Hepatocyte (in vitro differentiated cells): ENCODE measurements at regions not wholly inside any gene's neighbourhood (a gene's known extent, or its start where the extent isn't known, plus 50 kb on each side); places are given as distances from the start of the nearest gene placed in this dataset.

Experiments
- DNase-seq: peaks from one replicate; pipeline ENCODE4 v3.0.0-alpha.2; 2016; ENCODE audit warnings: low spot score
- H2AFZ ChIP-seq: fragments of 200-600 bp; sonication (generic); 2 replicates; pipeline ENCODE4 v1.6.0; 2016; ENCODE audit warnings: antibody characterized with exemption, mild to moderate bottlenecking
- H3K27ac ChIP-seq: fragments of 200-600 bp; sonication (generic); 2 replicates; pipeline ENCODE4 v1.5.1; 2016; ENCODE audit warnings: mild to moderate bottlenecking
- H3K27me3 ChIP-seq: fragments of 200-600 bp; sonication (generic); 2 replicates; pipeline ENCODE4 v1.6.1; 2016
- H3K36me3 ChIP-seq: fragments of 200-600 bp; sonication (generic); replicated peaks from 2 replicates; pipeline ENCODE4 v1.5.1; 2016; ENCODE audit warnings: low read depth; ENCODE audit not compliant: insufficient read depth
- H3K4me1 ChIP-seq: fragments of 200-600 bp; sonication (generic); 2 replicates; pipeline ENCODE4 v1.5.1; 2016; ENCODE audit warnings: mild to moderate bottlenecking, moderate library complexity; ENCODE audit not compliant: insufficient read depth
- H3K4me2 ChIP-seq: fragments of 200-600 bp; sonication (generic); 2 replicates; pipeline ENCODE4 v1.6.0; 2016
- H3K4me3 ChIP-seq: fragments of 200-600 bp; sonication (generic); 2 replicates; pipeline ENCODE4 v1.5.1; 2016; ENCODE audit warnings: mild to moderate bottlenecking
- H3K79me2 ChIP-seq: fragments of 200-600 bp; sonication (generic); 2 replicates; pipeline ENCODE4 v1.6.0; 2017; ENCODE audit warnings: mild to moderate bottlenecking
- H3K9me2 ChIP-seq: fragments of 200-600 bp; sonication (generic); replicated peaks from 2 replicates; pipeline ENCODE4 v1.6.0; 2017; ENCODE audit warnings: mild to moderate bottlenecking; ENCODE audit not compliant: insufficient read depth
- H3K9me3 ChIP-seq: fragments of 200-600 bp; sonication (generic); 2 replicates; pipeline ENCODE4 v1.5.1; 2016; ENCODE audit warnings: low read depth, mild to moderate bottlenecking
- H4K20me1 ChIP-seq: fragments of 200-600 bp; sonication (generic); 2 replicates; pipeline ENCODE4 v1.6.0; 2016; ENCODE audit warnings: mild to moderate bottlenecking; ENCODE audit not compliant: insufficient read depth, poor library complexity, severe bottlenecking
- EZH2 ChIP-seq: fragments of 200-600 bp; sonication (generic); IDR thresholded peaks from 2 replicates; pipeline ENCODE4 v1.6.1; 2016; ENCODE audit warnings: antibody characterized with exemption, mild to moderate bottlenecking, borderline replicate concordance
- EZH2phosphoT487 ChIP-seq: fragments of 200-600 bp; sonication (generic); IDR thresholded peaks from one replicate; pipeline ENCODE4 v1.6.1; 2018; ENCODE audit warnings: antibody characterized with exemption, mild to moderate bottlenecking, low read depth, moderate library complexity; ENCODE audit not compliant: unreplicated experiment, severe bottlenecking
- WGBS: methylation state at CpG from one replicate; pipeline ENCODE4 v1.1.6; 2016; ENCODE audit warnings: low lambda C conversion rate; ENCODE audit errors: missing lambda C conversion rate; 5-methylcytosine and 5-hydroxymethylcytosine counted together
- TF ChIP-seq, protein P1 (sequence below): fragments of 200-600 bp; sonication (generic); IDR thresholded peaks from 2 replicates; pipeline ENCODE4 v1.5.1; 2016; ENCODE audit warnings: antibody characterized with exemption, mild to moderate bottlenecking; ENCODE audit not compliant: poor library complexity

DNA sequence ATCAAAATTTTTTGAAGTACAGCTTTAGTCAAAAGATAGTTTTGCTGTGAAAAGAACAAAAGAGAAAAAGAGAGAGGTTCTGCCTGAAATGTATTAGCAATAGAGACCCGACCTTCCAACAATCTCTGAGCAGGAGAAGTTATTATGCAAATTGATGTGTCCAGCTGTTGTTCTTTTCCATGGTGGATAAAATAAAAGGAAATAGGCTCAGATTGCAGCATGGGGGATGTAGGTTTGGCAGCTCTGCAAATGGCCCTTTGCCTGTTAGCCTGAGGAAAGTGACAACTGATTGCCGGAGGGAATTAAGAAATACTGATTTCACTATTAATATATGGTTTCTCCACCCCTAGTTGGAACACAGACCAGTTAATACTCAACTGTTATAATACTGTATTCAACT, 1283.2 kb upstream of the NXPH2 start:
- no peaks in the 10 kb centered on the region for H3K9me2 ChIP-seq
- H3K4me2 ChIP-seq = no peak overlapping the region
- TF ChIP-seq EZH2phosphoT487 (no peak), EZH2 (no peak)
- TF ChIP-seq, protein P1, sequence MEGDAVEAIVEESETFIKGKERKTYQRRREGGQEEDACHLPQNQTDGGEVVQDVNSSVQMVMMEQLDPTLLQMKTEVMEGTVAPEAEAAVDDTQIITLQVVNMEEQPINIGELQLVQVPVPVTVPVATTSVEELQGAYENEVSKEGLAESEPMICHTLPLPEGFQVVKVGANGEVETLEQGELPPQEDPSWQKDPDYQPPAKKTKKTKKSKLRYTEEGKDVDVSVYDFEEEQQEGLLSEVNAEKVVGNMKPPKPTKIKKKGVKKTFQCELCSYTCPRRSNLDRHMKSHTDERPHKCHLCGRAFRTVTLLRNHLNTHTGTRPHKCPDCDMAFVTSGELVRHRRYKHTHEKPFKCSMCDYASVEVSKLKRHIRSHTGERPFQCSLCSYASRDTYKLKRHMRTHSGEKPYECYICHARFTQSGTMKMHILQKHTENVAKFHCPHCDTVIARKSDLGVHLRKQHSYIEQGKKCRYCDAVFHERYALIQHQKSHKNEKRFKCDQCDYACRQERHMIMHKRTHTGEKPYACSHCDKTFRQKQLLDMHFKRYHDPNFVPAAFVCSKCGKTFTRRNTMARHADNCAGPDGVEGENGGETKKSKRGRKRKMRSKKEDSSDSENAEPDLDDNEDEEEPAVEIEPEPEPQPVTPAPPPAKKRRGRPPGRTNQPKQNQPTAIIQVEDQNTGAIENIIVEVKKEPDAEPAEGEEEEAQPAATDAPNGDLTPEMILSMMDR = no peak
- no peak overlapping the region for H2AFZ ChIP-seq
- no peak for DNase-seq
- no peaks in the 10 kb centered on the region for H3K36me3 ChIP-seq
- no peaks in the 10 kb centered on the region for H3K4me1 ChIP-seq
- H3K27me3 ChIP-seq = no peaks in the 10 kb centered on the region
- no peaks in the 10 kb centered on the region for H4K20me1 ChIP-seq
- no peaks in the 10 kb centered on the region for H3K79me2 ChIP-seq
- no peak overlapping the region for H3K4me3 ChIP-seq
- no peaks in the 10 kb centered on the region for H3K9me3 ChIP-seq
- no peak overlapping the region for H3K27ac ChIP-seq
- WGBS = 82% methylated on average over 2 of the region's 2 CpGs

DNA sequence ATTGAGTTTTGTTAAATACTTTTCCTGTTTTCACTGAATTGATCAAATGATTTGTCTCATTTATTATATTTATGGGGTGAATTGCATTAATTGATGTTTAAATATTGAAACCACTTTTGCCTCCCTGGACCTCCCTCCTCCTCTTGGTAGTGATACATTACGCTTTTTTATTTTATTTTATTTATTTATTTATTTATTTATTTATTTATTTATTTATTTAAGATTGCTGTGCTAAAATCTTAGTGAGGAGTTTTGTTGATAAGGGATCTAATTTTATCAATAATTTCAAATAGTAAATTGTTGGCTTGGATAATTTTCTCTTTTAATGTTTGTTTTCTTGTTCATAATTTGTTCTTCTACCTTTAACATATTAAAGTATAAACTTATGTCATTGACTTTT, 1281.0 kb upstream of the NXPH2 start:
- no peaks in the 10 kb centered on the region for H3K36me3 ChIP-seq
- H3K9me3 ChIP-seq = no peaks in the 10 kb centered on the region
- H3K27ac ChIP-seq = no peak overlapping the region
- no peaks in the 10 kb centered on the region for H3K9me2 ChIP-seq
- no peak overlapping the region for H3K4me2 ChIP-seq
- DNase-seq = no peak
- 86% methylated on average over 1 of the region's 1 CpG for WGBS
- H3K4me1 ChIP-seq = no peaks in the 10 kb centered on the region
- H4K20me1 ChIP-seq = no peaks in the 10 kb centered on the region
- H3K27me3 ChIP-seq = no peaks in the 10 kb centered on the region
- no peaks in the 10 kb centered on the region for H3K79me2 ChIP-seq
- no peak overlapping the region for H2AFZ ChIP-seq
- H3K4me3 ChIP-seq = no peak overlapping the region
- TF ChIP-seq, protein P1 = no peak
- no peak for TF ChIP-seq EZH2
- no peak for TF ChIP-seq EZH2phosphoT487

DNA sequence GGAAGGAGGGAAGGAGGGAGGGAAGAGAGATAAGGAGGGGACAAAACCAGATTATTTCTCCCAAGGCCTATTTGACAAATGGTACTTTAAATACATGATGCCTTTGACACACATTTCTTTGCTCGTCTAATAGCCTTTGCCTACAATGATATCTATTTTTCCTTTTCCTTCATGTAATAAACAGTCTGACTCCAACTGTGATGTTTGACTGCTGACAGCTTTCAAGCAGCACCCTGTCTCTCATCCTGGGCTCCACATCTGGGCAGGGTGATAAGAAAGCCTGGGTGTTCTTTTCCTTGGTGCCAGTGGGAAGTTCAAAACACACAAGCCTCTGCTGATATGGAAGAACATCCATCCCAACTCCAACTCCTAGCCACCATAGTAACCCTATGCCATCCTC, 1277.7 kb upstream of the NXPH2 start:
- no peaks in the 10 kb centered on the region for H3K36me3 ChIP-seq
- no peak for DNase-seq
- H3K27ac ChIP-seq = no peak overlapping the region
- H3K4me3 ChIP-seq = no peak overlapping the region
- 92% methylated on average over 1 of the region's 1 CpG for WGBS
- no peaks in the 10 kb centered on the region for H3K27me3 ChIP-seq
- no peak overlapping the region for H2AFZ ChIP-seq
- TF ChIP-seq EZH2 (no peak), EZH2phosphoT487 (no peak)
- TF ChIP-seq, protein P1 = no peak
- H3K4me2 ChIP-seq = no peak overlapping the region
- no peaks in the 10 kb centered on the region for H3K9me2 ChIP-seq
- no peaks in the 10 kb centered on the region for H3K9me3 ChIP-seq
- no peaks in the 10 kb centered on the region for H3K4me1 ChIP-seq
- H4K20me1 ChIP-seq = no peaks in the 10 kb centered on the region
- no peaks in the 10 kb centered on the region for H3K79me2 ChIP-seq

DNA sequence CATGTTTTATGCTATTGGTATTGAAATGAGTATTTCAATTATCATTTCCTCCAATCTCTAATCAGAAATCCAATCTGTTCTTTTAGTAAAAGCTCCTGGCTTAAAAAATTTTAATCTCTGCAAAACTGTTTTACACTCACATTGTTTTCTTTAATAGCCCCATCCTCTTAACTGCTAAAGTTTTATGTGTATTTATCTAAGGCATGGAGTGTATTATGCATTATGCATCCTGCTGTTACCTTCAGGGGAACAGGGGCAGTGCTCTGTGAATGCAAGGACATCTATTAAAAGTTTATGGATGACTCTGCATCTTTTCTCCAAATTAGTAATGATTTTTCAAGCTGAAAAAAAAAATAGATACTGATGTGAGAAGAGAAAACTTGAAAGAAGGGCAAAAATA, 1261.6 kb upstream of the NXPH2 start:
- Histone ChIP-seq H3K36me3 (no peaks in the 10 kb centered on the region), H3K4me2 (no peak overlapping the region), H3K27ac (no peak overlapping the region), H3K4me1 (no peaks in the 10 kb centered on the region), H3K9me2 (no peaks in the 10 kb centered on the region), H3K79me2 (no peaks in the 10 kb centered on the region), H4K20me1 (no peaks in the 10 kb centered on the region), H3K27me3 (no peaks in the 10 kb centered on the region), H2AFZ (no peak overlapping the region), H3K4me3 (no peak overlapping the region), H3K9me3 (no peaks in the 10 kb centered on the region)
- TF ChIP-seq EZH2phosphoT487 = no peak
- no peak for TF ChIP-seq EZH2
- TF ChIP-seq, protein P1 = no peak
- no peak for DNase-seq
